ENCODE measurements at regions not wholly inside any gene's neighbourhood (a gene's known extent, or its start where the extent isn't known, plus 50 kb on each side); places are given as distances from the start of the nearest gene placed in this dataset.
"Not testable (repeated sequence)": the region's sequence is repeated elsewhere in the genome, so short reads cannot be mapped to it uniquely, and the experiment has no call there.

- H3K27ac ChIP-seq = no peak overlapping the region
- no peaks in the 10 kb centered on the region for H3K27me3 ChIP-seq
- intact Hi-C loops (cut with DNase I) = no loop called here
- TF ChIP-seq CTCF (IDR thresholded peaks at IDR 0.05) = no peak
- H3K36me3 ChIP-seq = no peaks in the 10 kb centered on the region
- DNase-seq (ENCODE audit: low spot score in 2 of 2) = no peak
- no peak overlapping the region for H3K4me3 ChIP-seq
- H3K4me1 ChIP-seq = no peaks in the 10 kb centered on the region
- no peaks in the 10 kb centered on the region for H3K9me3 ChIP-seq
Measured at GRCh38 chr12:88683628-88684027, 103.4 kb upstream of the KITLG start.

- Histone ChIP-seq H3K27ac (no peak overlapping the region), H3K9me3 (no peaks in the 10 kb centered on the region), H3K4me1 (no peaks in the 10 kb centered on the region), H3K27me3 (no peaks in the 10 kb centered on the region), H3K4me3 (no peak overlapping the region), H3K36me3 (no peaks in the 10 kb centered on the region)
- no peak for DNase-seq (ENCODE audit: low spot score in 2 of 2)
- no peak for TF ChIP-seq CTCF (IDR thresholded peaks at IDR 0.05)
- intact Hi-C loops (cut with DNase I) = no loop called here
Measured at GRCh38 chr12:88681271-88681670, 101.0 kb upstream of the KITLG start.

- no peaks in the 10 kb centered on the region for H3K4me1 ChIP-seq
- DNase-seq (ENCODE audit: low spot score in 2 of 2) = no peak
- H3K9me3 ChIP-seq = no peaks in the 10 kb centered on the region
- no peak overlapping the region for H3K4me3 ChIP-seq
- no peak for TF ChIP-seq CTCF (IDR thresholded peaks at IDR 0.05)
- H3K27ac ChIP-seq = no peak overlapping the region
- intact Hi-C loops (cut with DNase I) = no loop called here
- no peaks in the 10 kb centered on the region for H3K27me3 ChIP-seq
- no peaks in the 10 kb centered on the region for H3K36me3 ChIP-seq
Measured at GRCh38 chr12:88677464-88677863, 97.2 kb upstream of the KITLG start.

GRCh38 chr12:88667615-88668014 lies 87.3 kb upstream of the KITLG start:
- H3K4me1 ChIP-seq; H3K9me3 ChIP-seq; H3K4me3 ChIP-seq; DNase-seq (ENCODE audit: low spot score in 2 of 2); intact Hi-C loops (cut with DNase I); H3K27ac ChIP-seq; H3K36me3 ChIP-seq; H3K27me3 ChIP-seq: not testable (repeated sequence)

GRCh38 chr12:88665071-88665470 lies 84.8 kb upstream of the KITLG start:
- no peak overlapping the region for H3K27ac ChIP-seq
- no peak for TF ChIP-seq CTCF (IDR thresholded peaks at IDR 0.05)
- H3K4me1 ChIP-seq = no peaks in the 10 kb centered on the region
- no peaks in the 10 kb centered on the region for H3K36me3 ChIP-seq
- no peaks in the 10 kb centered on the region for H3K9me3 ChIP-seq
- DNase-seq (ENCODE audit: low spot score in 2 of 2) = no peak
- no peak overlapping the region for H3K4me3 ChIP-seq
- H3K27me3 ChIP-seq = no peaks in the 10 kb centered on the region
- intact Hi-C loops (cut with DNase I) = no loop called here

- Histone ChIP-seq H3K36me3 (no peaks in the 10 kb centered on the region), H3K9me3 (no peaks in the 10 kb centered on the region), H3K4me3 (no peak overlapping the region), H3K27me3 (no peaks in the 10 kb centered on the region), H3K4me1 (no peaks in the 10 kb centered on the region), H3K27ac (no peak overlapping the region)
- intact Hi-C loops (cut with DNase I) = no loop called here
- no peak for DNase-seq (ENCODE audit: low spot score in 2 of 2)
- TF ChIP-seq CTCF (IDR thresholded peaks at IDR 0.05) = no peak
Measured at GRCh38 chr12:88662961-88663360, 82.7 kb upstream of the KITLG start.
